MM.1S (cell line): ENCODE measurements at regions not wholly inside any gene's neighbourhood (a gene's known extent, or its start where the extent isn't known, plus 50 kb on each side); places are given as distances from the start of the nearest gene placed in this dataset.

Source experiments
- EZH2 ChIP-seq: fragments of 300-600 bp; sonication (generic); optimal IDR thresholded peaks from 2 replicates; pipeline ENCODE3; 2017; ENCODE audit warnings: low read depth, mild to moderate bottlenecking, antibody characterized with exemption, low read length, mixed read lengths
- EZH2phosphoT487 ChIP-seq: fragments of 300-600 bp; sonication (generic); IDR thresholded peaks from 2 replicates; pipeline ENCODE4 v1.6.1; 2018; ENCODE audit warnings: antibody characterized with exemption, low read length
- TF ChIP-seq, protein P1 (sequence below): fragments of 300-600 bp; sonication (generic); IDR thresholded peaks from 2 replicates; pipeline ENCODE4 v1.5.1; 2016; ENCODE audit warnings: antibody characterized with exemption, low read length, mixed read lengths

DNA sequence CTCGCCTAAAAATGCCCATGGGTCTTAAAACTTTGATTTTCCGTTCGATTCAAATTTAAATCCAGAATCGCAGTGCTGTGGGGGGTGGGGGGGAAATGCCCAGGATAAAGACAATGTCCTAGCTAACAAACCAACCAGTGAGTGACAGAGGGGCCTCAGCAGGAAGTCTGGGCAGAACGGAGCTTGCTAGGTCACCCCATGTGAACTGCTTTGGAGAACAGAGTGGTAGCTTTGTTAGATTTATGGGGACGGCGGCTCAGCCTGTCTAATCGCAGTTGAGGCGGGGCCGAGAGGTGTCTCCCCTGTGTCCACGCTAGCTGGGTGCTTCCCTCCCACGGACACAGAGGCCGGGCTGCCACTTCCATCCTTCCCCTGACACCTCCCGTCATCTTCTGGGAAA, 243.9 kb downstream of the CTTN start:
- TF ChIP-seq, protein P1, sequence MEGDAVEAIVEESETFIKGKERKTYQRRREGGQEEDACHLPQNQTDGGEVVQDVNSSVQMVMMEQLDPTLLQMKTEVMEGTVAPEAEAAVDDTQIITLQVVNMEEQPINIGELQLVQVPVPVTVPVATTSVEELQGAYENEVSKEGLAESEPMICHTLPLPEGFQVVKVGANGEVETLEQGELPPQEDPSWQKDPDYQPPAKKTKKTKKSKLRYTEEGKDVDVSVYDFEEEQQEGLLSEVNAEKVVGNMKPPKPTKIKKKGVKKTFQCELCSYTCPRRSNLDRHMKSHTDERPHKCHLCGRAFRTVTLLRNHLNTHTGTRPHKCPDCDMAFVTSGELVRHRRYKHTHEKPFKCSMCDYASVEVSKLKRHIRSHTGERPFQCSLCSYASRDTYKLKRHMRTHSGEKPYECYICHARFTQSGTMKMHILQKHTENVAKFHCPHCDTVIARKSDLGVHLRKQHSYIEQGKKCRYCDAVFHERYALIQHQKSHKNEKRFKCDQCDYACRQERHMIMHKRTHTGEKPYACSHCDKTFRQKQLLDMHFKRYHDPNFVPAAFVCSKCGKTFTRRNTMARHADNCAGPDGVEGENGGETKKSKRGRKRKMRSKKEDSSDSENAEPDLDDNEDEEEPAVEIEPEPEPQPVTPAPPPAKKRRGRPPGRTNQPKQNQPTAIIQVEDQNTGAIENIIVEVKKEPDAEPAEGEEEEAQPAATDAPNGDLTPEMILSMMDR = no peak
- TF ChIP-seq EZH2phosphoT487 = no peak
- TF ChIP-seq EZH2 = no peak
